CD4-positive, alpha-beta T cell treated with Interleukin-15 for 1 hour (primary cell): ENCODE measurements at regions not wholly inside any gene's neighbourhood (a gene's known extent, or its start where the extent isn't known, plus 50 kb on each side); places are given as distances from the start of the nearest gene placed in this dataset.
A peak's percentile ranks its signal among the peaks of the same experiment; 100 is the strongest.

Experiments used
- DNase-seq: peaks from one replicate; pipeline ENCODE4 v3.0.0-alpha.2; 2020

DNA sequence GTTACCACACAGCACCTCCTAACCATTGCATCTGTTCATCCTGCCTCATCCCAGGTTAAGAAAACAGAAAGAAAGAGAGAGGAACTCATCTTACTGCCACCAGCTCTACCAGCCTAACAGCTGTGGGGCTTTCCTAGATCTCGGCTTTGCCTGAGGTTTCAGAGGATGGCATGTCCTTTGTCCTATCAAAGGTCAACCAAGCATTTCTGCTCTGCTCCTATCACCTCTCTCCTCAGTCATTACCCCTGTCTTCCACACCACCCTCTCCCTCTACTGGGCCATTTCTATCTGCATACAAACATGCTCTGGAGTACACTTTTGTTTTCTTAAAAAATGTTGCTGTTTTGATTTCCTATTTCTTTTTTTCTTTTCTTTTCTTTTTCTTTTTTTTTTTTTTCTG lies 393.3 kb downstream of the IRS2 start:
- DNase-seq = no peak

- DNase-seq = no peak
These were observed 396.0 kb downstream of the IRS2 start for GRCh38 chr13:109390391-109390790.

DNA sequence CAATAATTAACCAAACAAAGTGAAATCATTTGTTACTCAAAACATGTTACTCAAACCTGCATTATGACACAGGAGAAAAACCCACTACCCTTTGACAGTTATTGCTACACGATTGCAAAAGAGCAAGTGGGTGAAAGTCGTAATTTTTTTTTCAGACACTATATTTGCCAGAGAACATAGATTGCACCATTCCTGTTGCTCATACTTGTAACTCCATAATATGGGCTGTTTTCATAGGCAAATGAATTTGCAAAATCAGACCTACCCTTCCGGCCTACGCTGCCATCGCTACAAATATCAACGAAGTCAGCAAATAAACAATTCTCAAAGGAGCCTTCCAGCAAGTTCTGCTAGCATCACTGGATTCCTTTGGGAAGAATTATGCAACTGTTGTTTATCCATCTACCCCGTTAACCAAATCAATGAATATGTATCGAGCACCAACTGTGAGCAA lies 396.5 kb downstream of the IRS2 start:
- no peak for DNase-seq

DNA sequence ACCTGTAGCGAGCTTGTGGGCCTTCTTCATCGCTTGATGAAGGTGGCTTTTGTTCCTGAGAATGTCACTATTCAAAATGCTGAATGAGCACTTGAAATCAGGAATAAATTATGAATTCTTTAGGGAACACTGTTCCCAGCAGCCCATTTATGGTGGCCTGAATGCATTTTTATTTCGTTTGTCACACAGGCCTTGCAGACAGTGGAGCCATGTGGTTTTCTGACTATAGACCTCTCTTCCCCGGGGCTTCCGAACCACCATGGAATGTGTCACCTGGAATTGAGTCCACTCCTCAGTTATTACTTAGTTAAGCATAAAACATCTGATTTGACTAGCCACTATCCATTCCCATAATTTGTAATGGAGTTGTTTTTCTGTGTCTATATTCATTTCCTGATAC lies 396.9 kb downstream of the IRS2 start:
- no peak for DNase-seq

- DNase-seq = peak; percentile 20
These were observed 398.9 kb downstream of the IRS2 start for GRCh38 chr13:109387471-109387870.

DNA sequence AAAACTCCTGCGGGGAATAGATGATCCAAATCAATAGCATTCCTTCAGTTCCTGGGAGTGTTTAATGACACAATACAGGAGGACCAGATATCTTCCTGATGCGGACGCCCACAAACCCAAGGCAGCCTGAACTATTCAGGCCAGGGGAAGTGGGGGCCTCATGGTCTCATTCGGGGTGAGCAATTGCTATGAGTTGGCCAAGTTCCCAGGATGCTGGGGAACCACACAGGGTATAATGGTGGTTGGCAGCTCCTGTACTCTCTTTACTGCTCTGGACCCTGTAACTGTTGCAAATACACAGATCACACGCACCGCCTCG lies 401.2 kb downstream of the IRS2 start:
- no peak for DNase-seq

DNA sequence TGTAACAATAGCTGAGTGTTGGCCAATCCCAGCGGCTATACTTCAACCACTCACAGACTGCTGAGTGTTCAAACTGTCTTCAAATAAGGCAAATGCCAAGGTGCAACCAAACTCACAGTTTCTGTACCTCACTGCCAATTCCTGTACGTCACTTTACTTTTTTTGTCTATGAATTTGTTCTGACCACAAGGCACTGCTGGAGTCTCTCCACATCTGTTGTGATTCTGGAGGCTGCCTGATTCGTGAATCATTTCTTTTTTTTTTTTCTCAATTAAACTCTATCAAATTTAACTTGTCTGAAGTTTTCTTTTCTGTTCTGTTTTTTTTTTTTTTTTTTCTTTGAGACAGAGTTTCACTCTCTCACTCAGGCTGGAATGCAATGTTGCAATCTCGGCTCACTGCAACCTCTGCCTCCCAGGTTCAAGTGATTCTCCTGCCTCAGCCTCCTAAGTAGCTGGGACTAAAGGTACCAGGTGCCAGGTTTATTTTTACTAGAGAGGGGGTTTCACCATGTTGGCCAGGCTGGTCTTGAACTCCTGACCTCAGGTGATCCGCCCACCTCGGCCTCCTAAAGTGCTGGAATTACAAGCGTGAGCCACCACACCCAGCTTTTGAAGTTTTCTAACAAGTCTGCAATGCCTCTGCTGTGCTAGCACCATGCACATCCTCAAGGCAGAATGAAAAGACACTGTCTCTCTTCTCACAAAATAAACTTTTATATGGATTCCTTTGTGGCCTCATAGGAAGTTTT lies 401.7 kb downstream of the IRS2 start:
- no peak for DNase-seq

DNA sequence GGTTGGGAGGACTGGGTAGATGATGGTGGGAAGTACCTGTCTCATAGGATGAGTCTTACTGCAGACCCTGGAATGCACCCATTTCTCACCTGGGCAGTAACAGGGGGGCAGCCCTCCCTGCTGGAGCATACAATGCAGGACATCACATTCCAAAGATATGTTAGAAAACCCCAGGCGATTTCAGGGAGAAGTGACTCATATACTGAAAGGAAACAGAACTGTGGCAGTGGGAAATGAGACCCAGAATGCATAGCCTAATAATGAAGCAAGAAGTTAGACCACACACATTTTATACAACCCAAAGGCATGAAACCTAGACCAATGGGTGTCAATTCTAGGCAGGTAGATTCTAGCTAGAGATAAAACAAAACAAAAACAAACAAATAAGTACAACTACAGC lies 402.7 kb downstream of the IRS2 start:
- DNase-seq = no peak

DNA sequence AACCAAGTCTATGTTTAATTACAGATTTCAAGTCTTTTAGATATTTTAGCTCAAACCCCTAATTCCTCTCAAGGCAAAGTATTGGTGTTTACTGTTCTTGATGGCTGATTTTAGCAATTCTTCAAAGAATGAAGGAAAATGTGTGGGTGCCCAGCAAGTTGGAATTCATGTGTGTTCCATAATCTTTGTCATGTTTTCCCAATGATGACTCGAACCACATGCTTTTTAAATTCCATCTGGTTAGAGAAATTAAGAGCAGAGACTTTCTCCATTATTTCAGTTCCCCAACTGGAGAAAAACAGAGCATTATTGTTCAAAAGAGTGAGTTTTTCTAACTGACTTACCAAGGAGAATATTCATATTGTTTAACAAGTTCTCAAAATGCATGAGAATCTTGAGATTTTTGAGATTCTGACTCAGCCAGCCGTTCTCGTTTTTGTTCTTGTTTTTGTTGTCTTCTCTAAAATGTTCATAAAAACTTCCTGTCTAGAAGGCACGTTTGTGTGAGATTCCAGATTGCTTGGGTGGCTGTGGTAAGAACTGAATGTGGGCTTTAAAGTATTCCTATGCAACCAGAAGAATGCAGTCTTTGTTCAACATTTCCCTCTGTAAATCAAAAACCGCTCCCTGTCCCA lies 404.7 kb downstream of the IRS2 start:
- DNase-seq = no peak

GRCh38 chr13:109380457-109380856 lies 405.9 kb downstream of the IRS2 start:
- DNase-seq = no peak

DNA sequence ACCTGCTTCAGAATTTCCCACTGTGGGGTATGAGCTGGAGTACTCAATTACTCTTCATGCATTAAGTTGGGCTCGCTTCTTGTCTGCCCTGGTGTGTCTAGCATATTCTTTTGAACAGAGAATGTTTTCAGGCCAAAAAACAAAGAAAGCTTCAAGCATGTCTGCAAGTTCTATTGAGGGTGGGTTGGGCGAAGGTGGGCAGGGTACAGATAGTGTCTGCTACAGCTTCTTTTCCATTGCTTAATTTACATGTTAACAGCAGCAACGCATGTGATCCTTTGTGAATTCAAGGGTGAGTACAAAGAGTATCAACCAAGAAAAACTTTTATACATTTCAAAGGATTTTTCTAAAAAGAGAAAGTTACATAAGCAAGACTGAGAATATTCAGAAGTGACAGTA lies 406.5 kb downstream of the IRS2 start:
- no peak for DNase-seq

GRCh38 chr13:109376936-109377335 lies 409.4 kb downstream of the IRS2 start:
- no peak for DNase-seq

DNA sequence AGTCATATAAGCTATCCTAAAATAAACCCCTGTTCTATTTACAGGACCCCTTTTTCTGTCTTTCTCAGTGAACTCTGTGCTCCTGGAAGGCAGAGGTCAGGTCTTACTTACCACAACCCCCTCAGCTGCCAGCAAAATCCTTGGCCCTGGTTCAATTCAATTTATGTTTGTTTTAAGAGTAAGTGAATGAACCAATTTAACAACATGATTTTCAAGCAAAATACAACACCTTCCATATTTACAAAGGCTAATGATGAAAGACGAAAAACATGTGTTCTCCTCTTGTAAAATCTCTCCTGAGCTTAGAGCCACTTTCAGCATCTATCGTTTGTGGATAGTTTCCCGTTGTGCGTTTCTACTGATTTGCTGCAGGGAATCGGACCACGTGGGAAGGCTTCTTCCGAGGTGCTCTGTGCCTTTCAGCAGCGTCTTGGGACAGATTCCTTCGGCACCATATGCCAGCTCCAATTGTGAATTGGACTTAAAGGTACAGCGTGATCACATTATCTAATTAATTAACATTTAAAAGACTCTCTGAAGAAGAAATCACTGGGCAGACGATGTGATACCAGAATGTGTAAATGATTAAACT lies 411.7 kb downstream of the IRS2 start:
- DNase-seq = no peak

DNA sequence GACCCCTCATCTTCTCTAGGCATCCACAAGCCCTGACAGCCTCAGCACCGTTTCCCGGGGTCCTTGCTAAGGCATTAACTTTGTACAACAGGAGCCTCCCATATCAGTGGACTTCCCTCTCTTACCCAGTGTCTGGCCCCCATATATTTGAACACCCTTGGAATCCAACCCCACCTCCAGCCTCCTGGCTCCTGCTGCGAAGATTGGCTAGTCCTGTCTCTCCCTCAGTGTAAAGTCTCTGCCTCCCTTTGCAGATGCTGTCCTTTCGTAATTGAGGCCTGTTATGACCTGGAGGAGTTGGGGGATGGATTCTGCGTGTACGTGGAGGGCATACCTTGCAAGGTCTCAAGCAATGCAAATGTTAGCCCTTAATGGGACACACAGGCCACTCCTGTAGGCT lies 413.7 kb downstream of the IRS2 start:
- DNase-seq = no peak

GRCh38 chr13:109371066-109371465 lies 415.3 kb downstream of the IRS2 start:
- DNase-seq = no peak

- DNase-seq = no peak
These were observed 415.9 kb downstream of the IRS2 start for GRCh38 chr13:109370496-109370895.

DNA sequence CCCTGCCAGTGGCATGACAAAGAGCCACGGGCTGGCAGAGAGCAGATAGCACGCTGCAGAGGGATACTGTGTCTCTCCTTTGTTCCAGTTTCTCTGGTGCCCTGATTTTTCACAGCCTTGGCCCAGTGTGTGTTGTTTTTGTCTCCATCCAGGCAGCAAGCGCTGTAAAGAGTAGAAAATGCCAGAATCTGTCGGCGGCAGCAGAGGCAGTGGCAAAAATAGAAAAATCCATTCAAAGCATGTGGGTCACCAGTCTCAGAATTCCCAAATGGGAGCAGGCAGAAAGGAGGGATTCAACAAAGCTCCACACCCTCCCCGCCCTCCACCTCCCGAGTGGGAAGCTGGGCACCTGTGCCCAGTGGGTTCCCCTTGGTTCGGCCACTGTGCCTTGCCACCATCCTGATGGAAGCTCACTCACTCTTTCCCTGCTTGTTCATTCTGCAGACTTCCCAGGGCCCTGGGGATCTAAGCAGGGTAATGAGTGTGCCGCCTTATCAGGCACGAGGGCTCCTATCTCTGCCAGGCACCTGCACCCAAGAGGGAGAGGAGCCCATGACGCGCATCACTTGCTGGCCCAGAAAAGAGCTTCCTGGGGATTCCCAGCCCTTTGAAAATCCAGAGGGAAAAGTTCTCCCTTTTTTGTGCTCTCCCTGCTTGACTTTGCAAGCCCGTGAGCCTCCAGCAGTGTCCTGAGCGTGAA lies 416.9 kb downstream of the IRS2 start:
- DNase-seq = no peak

DNA sequence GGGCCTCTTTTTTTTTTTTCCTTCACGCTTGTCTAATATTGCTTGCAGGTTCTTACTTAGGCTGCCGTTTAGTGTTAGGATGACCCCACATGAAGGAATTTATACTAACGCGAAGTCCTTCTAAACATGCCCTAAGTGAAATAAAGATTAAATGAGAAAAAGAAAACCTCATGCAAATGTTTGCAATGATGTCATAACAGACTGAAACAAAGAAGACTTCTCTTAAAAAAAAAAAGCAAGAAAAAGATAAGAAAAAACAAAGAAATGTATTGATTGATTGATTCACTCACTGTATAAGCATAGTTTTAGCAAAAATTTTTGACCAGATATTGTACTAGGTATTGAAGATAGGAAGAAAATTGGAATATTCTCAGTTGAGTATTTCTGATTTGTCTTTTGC lies 418.2 kb downstream of the IRS2 start:
- no peak for DNase-seq

GRCh38 chr13:109366525-109366924 lies 419.9 kb downstream of the IRS2 start:
- DNase-seq = no peak

GRCh38 chr13:109363431-109363830 lies 423.0 kb downstream of the IRS2 start:
- no peak for DNase-seq

DNA sequence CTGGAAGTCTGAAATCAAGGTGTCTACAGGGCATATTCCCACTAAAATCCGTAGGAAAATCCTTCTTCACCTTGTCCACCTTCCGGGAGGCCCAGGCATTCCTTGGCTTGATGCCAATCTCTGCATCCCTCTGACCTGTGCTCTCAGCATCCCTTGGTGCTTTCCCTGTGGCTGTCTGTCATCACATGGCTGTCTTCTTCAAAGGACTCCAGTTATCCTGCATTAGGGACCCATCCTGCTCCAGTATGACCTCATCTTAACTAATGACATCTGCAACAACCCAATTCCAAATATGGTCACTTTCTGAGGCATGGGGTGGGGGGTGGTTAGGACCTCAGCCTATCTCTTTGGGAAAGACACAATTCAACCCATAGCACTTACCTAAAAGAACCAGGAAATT lies 423.8 kb downstream of the IRS2 start:
- DNase-seq = no peak

- no peak for DNase-seq
These were observed 424.7 kb downstream of the IRS2 start for GRCh38 chr13:109361562-109362289.

DNA sequence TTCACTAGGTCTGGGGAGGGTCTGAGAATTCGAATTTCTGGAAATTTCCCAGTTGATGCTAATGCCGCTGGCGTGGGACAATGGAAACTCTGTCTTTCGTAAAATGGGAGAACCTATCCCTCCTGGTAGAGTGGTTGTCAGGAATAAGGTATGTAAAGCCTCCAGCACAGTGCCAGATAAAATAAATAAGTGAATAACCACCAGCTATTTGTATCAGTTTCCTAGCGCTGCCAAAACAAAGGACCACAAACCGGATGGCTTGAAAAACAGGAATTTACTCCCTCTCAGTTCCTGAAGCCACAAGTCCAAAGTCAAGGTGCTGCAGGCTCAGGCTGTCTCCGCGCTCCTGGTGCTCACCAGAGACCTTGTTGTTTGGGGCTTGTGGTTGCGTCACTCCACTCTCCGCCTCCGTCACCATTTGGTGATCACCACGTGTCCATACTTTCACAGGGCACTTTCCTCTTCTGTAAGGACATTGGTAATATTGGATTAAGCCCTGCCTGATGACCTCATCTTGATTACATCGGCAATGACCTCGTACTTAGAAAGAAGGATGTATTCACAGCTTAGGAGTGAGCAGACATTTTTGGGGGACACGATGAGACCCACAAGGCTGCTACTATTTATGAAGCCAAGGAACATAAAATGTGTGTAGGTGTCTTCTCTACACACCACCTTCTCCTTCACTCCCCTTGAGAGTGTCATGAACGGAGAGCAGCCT lies 428.5 kb downstream of the IRS2 start:
- no peak for DNase-seq
